COLO829 (cell line): ENCODE measurements at regions not wholly inside any gene's neighbourhood (a gene's known extent, or its start where the extent isn't known, plus 50 kb on each side); places are given as distances from the start of the nearest gene placed in this dataset.
"Not testable (repeated sequence)": the region's sequence is repeated elsewhere in the genome, so short reads cannot be mapped to it uniquely, and the experiment has no call there.

Experiments used
- DNase-seq: peaks from one replicate; pipeline ENCODE4 v3.0.0; 2012; ENCODE audit warnings: low spot score

DNA sequence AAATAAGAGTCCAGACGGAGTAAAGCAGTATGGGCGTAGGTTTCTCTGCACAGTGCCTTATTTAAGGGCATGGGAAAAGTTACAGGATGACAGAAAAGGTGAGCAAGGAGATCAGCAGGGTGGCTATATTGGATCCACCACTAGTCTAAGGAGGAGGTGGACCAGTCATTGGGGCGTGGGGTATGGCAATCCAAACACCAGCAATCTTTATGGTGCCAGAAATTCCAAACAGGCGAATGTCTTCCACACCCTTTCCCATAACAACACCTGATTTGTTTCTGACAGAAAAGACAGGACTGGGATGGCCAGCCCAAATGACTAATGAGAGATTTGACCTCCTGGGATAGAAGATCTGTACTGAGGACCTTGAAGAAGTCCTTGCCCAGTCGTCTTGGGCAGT, 181.8 kb upstream of the MBL2 start:
- DNase-seq, result no peak

DNA sequence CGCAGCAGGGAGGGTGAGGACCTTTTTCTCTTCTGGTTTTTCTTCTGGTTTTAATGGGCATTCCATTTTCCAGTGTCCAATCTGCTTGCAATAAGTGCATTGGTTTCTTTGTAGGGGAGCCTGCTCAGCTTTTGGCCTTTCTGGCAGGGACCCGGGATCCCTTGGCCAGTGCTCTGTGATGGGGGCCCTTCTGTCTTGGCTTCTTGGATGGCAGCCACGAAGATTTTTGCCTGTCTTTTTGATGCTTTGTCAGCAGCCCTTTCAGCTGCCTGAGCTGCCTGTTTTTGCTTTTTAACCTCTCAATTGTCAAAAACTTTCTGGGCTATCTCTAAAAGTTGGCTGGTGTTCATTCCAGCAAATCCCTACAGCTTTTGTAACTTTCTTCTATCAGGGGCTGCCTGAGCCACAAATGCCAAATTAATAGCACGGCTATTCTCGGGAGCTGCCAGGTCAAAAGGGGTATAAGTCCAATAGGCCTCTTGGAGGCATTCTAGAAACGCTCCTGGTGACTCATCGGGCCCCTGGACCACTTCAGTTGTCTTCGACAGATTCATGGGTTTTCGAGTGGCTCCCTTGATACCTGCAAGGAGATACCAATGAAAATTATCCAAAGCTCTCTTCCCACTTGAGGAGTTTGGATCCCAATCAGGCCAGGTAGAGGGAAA, 179.9 kb upstream of the MBL2 start:
- DNase-seq, result no peak

DNA sequence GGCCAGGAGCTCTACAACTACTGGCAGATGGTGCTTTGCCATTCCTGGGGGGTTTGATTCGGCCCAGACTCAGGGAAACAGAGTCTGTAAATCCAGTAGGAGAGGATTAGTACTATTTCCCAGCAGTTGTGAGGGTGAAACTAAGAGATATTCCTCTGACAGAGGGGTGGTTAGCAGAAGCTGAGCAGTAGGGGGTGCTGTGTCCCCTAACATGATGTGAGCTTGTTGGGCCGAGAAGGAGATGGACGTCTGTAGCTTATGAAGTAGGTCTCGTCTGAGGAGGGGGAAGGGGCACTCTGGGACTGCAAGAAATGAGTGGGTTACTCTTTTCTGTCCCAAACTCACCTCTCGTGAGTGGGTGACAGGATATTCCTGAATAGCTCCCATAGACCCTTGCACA, 179.2 kb upstream of the MBL2 start:
- DNase-seq, result no peak

DNA sequence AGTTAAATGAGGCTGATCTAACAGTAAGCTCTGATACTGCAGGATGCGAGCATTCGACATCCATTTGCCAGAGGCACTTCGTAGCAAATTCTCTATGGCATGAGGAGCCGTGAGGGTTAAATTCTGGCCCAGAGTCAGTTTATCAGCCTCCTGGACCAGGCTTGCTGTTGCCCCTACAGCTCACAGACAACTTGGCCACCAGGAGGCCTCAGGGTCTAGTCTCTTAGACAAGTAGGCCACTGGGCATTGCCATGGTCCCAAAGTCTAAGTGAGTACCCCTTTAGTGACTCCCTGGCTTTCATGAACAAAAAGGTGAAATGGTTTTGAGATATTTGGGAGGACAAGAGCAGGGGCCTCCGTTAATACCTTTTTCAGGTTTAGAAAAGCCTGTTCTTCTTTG, 178.0 kb upstream of the MBL2 start:
- no peak for DNase-seq

DNA sequence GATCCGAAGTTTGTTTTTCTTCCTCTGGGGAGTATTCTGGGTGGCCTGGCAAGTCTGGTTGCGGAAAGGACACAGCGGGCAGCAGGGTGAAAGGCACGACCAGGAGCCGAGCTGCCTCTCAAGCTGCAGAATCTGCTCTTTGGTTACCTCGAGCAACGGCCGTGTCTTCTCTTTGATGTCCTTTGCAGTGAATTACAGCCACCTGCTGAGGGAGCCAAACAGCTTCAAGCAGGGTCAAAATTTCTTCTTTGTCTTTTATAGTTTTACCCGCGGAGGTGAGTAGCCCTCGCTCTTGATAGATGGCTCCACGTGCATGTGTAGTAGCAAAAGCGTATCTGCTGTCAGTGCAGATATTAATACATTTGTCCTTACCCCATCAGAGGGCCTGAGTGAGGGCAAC, 177.3 kb upstream of the MBL2 start:
- DNase-seq, result no peak

DNA sequence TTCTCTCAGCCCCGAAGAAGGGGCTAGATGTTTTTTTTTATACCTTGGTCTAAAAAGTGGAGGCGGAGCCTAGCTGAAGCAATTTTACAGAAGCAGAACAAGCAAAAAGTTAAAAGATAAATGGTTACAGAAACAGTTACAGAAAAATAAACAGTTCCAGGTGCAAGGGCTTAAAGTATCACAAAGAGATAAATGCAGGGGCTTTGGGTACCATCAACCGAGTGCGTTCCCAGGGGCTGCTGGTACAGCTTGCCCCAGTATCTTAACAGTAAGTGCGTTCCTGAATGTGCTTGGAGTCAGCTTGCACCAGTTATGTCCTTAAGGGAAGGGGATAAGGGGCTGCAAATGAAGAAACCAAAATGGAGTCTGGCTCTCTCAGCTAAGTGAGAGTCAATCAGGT, 173.9 kb upstream of the MBL2 start:
- DNase-seq, result no peak

DNA sequence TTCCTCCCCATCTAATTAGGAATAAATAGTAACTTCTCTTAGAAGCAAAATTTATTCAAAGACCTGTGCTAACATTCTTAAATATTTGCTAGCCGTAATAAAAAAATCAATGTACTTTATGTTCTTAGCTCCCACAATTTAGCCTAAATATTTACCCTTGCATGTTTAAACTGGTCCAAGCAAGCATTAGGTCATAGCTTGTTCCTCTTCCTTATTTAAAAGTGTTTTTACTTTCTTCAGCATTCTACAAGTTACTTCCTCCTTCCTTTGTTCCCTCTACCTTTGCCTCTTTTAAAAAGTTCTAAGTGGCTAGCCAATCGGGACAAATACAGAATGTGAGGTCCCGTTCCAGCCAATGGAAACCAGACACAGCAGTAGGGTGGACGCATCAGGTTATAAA, 172.9 kb upstream of the MBL2 start:
- not testable (repeated sequence) for DNase-seq

DNA sequence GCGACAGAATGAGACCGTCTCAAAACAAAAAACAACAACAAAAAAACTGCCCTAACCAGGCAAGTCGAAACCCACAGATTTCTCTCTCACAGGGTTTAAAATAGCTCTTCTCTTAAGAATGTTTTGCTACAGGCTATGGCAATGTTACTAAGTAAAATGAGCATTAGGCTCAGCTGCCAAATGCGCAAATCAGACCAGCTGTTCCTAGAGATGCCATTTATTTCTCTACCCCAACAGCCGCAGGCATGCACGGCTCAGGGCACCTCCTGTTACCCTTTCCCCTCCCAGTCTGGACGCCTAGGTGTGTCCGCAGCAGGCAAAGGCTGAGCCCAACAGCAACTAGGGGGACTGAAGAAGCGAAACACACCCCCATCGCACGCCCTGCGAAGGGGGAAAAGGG, 168.3 kb upstream of the MBL2 start:
- DNase-seq, result no peak

DNA sequence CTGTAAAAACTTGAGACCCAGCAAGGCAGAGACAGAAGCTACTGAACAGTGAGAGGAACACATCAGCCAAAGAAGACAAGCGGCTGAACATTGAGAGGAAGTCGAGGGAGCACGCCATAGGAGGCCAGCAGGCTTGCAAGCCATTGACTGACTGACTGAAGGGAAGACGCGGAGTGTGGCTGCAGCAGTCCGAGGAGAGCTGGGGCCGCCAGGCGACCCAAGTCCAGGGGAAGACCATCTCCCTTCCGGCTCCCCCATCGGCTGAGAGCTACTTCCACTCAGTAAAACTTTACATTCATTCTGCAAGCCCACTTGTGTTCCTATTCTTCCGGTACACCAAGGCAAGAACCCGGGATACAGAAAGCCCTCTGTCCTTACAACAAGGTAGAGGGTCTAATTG, 167.3 kb upstream of the MBL2 start:
- DNase-seq, result no peak

DNA sequence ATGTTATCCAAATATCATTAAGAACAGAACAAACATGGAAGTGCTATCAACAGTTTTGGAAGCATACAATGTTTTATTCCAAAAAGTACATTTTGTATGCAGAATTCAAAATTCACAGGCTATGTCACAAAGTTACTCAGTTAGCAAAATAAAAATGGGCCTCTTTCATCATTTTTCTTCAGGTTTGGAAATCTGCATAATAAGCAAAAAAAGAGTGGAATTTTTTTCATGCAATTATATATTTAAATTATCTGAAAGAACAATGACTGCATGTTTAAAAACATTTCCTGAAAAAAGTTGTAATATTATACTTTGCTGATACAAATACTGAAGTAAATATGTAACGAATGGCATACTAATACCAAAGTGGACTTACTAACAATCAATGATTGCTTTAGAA, 161.2 kb upstream of the MBL2 start:
- no peak for DNase-seq

DNA sequence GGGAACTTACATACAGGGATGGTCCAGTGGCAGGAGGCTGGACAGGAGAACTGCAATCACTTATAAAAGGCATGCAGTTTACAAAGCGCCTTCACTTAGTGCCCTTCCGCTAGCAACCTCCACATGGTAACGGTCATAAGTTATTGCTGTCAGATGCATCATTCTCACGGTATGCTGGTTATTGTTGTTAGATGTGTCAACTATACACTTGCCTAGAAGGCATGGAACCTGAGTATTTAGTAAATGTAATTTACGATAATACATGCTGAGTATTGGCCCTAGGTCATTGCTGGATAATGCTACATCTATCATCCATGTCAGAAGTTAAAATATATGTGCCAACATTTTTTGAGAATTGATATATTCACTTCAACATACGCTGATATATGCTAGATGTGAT, 155.1 kb upstream of the MBL2 start:
- no peak for DNase-seq

DNA sequence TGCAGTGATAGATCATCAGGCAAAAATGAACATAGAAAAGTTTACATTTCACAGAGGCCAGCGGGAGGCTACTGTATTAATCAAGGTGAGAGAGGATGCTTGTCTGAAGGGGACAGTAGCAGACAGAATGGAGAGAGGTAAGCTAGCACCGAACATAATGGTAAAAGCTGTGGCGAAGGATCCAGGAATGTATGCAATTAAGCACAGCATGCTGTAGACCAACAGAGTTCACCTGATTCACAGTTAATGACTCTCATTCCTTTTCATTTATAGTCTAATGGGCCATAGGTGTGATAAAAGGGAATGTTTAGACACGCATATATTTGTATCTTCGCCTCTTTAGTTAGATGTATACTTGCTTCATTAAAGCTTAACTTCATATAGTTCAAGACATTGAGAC, 150.9 kb upstream of the MBL2 start:
- no peak for DNase-seq

DNA sequence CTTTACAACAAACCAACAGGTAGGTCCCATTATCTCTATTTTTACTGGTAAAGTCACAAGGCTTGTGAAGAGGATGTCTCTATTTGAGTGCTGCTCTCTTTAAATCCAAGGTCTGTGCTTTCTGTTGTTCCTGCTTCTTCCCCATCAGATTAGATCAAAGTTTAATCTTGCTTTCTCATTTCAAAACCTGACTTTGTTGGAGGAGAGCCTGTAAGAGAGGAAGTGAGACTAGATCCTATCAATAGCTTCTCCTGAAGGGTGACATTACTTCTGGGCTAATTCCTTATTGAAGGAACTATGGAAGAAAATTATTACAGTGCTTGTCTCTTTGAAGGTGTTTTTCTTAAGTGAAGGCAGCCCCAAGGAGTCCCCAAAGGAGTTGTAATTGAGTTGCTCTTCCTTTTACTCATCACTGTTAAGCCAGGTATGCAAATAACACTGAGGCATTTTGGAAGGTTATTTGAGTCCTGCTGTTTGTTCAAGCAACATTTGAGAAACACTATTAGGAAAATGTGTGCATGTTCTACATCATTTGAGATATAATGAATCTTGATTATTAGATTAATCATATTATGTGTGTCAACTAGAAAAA, 146.2 kb upstream of the MBL2 start:
- DNase-seq, result no peak

DNA sequence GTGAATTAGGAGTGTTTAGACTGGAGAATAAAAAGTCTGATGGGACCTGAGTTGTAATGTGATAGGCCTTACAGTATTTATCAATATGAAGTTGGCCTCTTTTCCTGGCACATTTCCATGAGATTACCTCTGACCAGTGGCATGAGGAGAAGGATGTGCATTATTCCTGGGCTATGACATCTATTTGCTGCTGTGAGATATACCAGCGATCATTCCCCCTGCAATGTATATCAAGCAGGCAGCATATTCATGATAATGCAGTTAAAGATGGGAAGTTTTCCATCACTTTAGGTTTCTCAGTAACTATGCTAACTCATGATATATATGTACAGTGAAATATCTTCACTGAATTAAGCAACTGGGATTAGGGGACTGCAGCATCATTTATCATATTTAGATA, 142.8 kb upstream of the MBL2 start:
- no peak for DNase-seq

DNA sequence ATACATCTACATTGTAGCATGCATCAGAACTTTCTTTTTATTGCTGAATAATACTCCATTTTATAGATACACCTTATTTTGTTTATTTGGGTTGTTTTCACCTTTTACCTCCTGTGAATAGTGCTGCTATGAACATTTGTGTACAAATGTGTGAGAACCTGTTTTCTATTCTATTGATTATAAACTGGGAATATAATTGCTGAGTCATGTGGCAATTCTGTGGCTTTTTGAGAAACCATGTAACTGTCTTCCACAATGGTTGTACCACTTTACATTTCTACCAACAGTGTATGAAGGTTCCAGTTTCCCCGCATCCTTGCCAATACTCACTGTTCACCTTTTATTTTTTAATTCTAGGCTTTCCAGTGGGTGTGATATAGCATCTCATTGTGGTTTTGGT, 138.6 kb upstream of the MBL2 start:
- DNase-seq, result no peak

DNA sequence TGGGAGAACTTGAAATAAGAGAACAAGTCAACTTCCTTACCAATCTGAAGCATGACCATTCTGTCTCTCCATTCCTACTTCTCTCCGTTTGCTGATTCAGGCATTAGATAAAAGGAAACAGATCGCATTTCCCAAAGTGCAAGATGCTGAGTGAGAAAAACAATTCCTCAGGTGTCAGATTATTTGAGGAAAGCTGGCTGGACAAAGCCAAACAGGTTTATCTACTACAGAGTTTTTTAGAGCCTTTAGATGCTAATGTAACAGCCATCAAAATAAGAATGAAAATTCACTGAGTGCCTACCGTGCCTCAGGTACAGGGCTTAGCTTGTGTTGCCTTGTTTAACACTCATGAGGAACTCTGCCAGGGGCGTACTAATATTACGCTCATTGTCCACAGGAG, 135.9 kb upstream of the MBL2 start:
- DNase-seq, result no peak

DNA sequence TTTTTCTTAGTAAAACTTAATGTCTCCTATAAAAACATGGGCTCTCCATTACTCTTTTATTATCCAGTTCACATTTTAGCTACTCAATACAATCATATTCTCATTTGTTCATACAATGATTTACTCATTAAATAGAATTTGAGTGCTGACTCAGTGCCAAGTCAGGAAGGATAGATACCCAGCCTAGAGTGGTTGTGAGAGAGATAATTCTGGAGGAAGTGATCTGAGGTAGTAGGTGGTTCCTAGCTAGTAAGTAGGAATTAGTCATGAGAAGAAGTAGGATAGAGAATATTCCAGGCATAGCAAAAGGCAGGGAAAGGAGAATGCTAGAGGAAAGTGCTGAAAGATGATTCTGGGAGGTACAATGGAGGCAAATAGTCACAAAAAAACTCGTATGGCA, 133.5 kb upstream of the MBL2 start:
- DNase-seq, result no peak

DNA sequence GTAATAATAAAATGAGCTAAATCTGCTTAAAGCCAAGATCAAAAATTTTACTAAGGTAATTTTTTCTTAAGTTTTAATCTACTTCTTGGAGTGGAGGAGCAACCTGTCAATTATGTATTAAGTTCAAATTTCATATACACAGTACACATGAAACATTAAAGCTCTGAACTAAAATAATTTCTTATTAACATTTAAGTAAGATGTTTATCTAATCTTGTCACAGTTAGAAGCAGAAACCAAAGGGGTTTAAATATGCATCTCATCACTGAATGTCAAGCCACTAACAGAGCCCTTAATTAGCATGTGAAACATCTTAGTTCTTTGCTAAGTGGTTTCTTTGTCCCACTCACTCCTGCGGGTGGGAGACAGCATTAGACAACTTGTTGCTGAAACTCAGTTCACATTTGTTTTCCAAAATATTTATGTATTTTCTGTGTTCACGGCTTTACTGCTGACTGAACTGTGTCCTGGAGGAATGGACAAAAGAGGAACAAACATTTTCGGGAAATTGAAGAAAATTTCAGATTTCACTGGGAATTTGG, 130.9 kb upstream of the MBL2 start:
- no peak for DNase-seq

DNA sequence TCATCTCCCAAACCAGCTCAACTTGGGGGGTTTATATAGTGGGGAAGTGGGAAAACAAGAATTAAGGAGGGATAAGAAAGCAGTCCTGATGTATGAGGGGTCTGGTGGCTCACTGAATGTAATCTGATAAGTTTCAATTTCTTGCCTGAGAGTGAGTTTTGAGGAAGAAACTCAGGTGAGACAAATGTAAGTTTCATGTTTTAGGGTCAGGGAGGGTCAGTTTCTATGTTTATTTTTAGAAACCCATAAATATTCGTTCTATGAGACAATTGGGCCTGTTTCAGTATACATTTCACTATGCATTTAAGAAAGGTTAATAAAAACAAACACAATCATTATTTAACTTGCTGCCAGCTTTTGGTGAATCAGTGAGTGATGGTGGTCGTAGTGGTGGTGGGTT, 128.0 kb upstream of the MBL2 start:
- no peak for DNase-seq

DNA sequence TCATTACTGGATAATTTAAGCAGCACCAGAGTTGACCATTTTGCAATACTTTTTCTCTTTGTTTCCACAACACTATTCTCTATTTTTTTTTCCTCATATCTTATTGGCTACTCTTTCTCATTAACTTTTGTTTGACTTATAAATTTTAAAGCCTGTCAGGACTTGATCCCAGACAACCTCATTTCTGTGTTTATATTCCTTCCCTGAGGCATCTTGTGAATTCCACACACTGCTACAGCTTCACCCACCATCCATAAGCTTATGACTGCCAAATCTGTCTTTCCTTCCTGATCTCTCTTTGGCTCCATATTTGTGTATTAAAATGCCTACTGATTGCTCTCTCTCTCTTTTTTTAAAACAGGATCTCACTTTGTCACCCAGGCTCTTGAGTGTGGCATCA, 124.6 kb upstream of the MBL2 start:
- DNase-seq, result no peak

DNA sequence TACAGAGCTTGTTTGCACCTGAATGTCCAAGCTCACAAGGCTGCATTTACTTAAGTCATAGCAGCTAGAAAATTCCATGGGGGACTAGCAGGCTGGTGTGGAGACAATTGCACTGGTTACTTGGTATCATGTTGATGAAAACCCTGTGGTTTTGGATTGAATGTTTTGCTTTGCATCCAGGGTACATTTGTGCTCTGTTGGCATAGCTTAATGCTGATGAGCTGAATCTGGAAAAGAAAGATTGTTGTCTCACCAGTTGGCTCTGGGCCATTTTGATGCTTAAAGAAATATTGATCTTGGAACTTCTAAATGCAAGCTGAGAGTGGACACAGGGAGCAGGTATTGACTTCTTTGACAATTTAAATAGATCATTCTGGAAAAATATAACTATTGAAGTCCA, 122.5 kb upstream of the MBL2 start:
- DNase-seq, result no peak

DNA sequence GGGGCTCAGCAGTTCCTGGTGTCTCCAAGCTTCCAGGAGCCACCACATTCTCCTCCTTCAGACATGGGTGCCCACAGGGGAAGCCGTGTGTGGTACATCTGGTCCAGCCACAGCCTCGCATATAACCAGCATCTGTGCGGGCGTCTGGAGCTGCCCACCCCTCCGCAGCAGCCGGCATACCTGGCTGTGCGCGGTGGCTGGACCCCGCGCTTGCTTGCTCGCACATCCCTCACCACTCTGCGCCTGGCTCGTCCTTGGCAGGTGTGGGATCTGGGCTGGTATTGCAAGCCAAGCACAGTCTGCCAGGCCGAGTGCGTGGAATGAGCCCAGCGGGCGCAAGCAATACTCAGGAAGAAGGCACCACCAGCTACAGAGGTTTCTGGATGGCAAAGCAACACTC, 117.7 kb upstream of the MBL2 start:
- DNase-seq, result no peak

DNA sequence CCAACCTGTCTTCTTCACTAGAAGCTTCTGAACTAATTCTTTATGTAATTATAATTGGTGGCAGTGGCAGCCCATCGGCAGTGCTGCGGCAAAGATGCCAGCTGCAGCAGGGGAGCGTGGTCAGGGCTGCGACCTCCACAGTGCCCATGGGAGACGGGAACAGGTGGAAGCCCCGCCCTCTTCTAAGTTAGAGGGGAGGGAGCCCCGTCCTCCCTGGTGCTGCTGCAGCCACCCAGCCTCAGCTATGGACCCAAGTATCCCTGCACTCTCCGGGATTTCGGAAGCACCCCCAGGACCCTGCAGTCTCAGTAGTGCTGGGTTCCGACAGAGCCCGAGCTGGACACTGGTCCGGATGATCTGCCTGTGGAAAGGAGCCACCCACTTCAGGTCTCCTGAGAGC, 117.0 kb upstream of the MBL2 start:
- DNase-seq, result no peak
